ENCODE measurements at regions not wholly inside any gene's neighbourhood (a gene's known extent, or its start where the extent isn't known, plus 50 kb on each side); places are given as distances from the start of the nearest gene placed in this dataset.
"Not testable (repeated sequence)": the region's sequence is repeated elsewhere in the genome, so short reads cannot be mapped to it uniquely, and the experiment has no call there.

GRCh38 chr1:115454837-115455511, 116.9 kb upstream of the NGF start:
- DNase-seq (ENCODE audit: low read depth in 4 of 4, low spot score in 1 of 4) = no peak

- no peak for DNase-seq (ENCODE audit: low read depth in 4 of 4, low spot score in 1 of 4)
Measured at GRCh38 chr1:115453666-115454065, 115.6 kb upstream of the NGF start.

GRCh38 chr1:115452600-115453329, 114.7 kb upstream of the NGF start:
- DNase-seq (ENCODE audit: low read depth in 4 of 4, low spot score in 1 of 4) = no peak

- no peak for DNase-seq (ENCODE audit: low read depth in 4 of 4, low spot score in 1 of 4)
Measured at GRCh38 chr1:115450501-115451040, 112.5 kb upstream of the NGF start.

GRCh38 chr1:115448282-115449044, 110.4 kb upstream of the NGF start:
- DNase-seq (ENCODE audit: low read depth in 4 of 4, low spot score in 1 of 4) = no peak

GRCh38 chr1:115447672-115448071, 109.6 kb upstream of the NGF start:
- DNase-seq (ENCODE audit: low read depth in 4 of 4, low spot score in 1 of 4) = no peak

GRCh38 chr1:115445090-115445489, 107.0 kb upstream of the NGF start:
- no peak for DNase-seq (ENCODE audit: low read depth in 4 of 4, low spot score in 1 of 4)

GRCh38 chr1:115440733-115441132, 102.7 kb upstream of the NGF start:
- DNase-seq (ENCODE audit: low read depth in 4 of 4, low spot score in 1 of 4) = no peak

GRCh38 chr1:115439520-115439919, 101.5 kb upstream of the NGF start:
- DNase-seq (ENCODE audit: low read depth in 4 of 4, low spot score in 1 of 4) = not testable (repeated sequence)

GRCh38 chr1:115437196-115437595, 99.1 kb upstream of the NGF start:
- DNase-seq (ENCODE audit: low read depth in 4 of 4, low spot score in 1 of 4) = no peak

- no peak for DNase-seq (ENCODE audit: low read depth in 4 of 4, low spot score in 1 of 4)
Measured at GRCh38 chr1:115436596-115436995, 98.5 kb upstream of the NGF start.

- no peak for DNase-seq (ENCODE audit: low read depth in 4 of 4, low spot score in 1 of 4)
Measured at GRCh38 chr1:115433483-115433882, 95.4 kb upstream of the NGF start.

- DNase-seq (ENCODE audit: low read depth in 4 of 4, low spot score in 1 of 4) = no peak
Measured at GRCh38 chr1:115432061-115432460, 94.0 kb upstream of the NGF start.

GRCh38 chr1:115430441-115431158, 92.6 kb upstream of the NGF start:
- no peak for DNase-seq (ENCODE audit: low read depth in 4 of 4, low spot score in 1 of 4)

GRCh38 chr1:115429884-115430283, 91.8 kb upstream of the NGF start:
- no peak for DNase-seq (ENCODE audit: low read depth in 4 of 4, low spot score in 1 of 4)

- DNase-seq (ENCODE audit: low read depth in 4 of 4, low spot score in 1 of 4) = no peak
Measured at GRCh38 chr1:115429241-115429640, 91.2 kb upstream of the NGF start.

- DNase-seq (ENCODE audit: low read depth in 4 of 4, low spot score in 1 of 4) = no peak
Measured at GRCh38 chr1:115428676-115429075, 90.6 kb upstream of the NGF start.

GRCh38 chr1:115428256-115428655, 90.2 kb upstream of the NGF start:
- DNase-seq (ENCODE audit: low read depth in 4 of 4, low spot score in 1 of 4) = no peak

GRCh38 chr1:115426956-115427355, 88.9 kb upstream of the NGF start:
- no peak for DNase-seq (ENCODE audit: low read depth in 4 of 4, low spot score in 1 of 4)

- DNase-seq (ENCODE audit: low read depth in 4 of 4, low spot score in 1 of 4) = no peak
Measured at GRCh38 chr1:115426231-115426771, 88.3 kb upstream of the NGF start.

- no peak for DNase-seq (ENCODE audit: low read depth in 4 of 4, low spot score in 1 of 4)
Measured at GRCh38 chr1:115425442-115425841, 87.4 kb upstream of the NGF start.
